ENCODE measurements at regions not wholly inside any gene's neighbourhood (a gene's known extent, or its start where the extent isn't known, plus 50 kb on each side); places are given as distances from the start of the nearest gene placed in this dataset.

DNA sequence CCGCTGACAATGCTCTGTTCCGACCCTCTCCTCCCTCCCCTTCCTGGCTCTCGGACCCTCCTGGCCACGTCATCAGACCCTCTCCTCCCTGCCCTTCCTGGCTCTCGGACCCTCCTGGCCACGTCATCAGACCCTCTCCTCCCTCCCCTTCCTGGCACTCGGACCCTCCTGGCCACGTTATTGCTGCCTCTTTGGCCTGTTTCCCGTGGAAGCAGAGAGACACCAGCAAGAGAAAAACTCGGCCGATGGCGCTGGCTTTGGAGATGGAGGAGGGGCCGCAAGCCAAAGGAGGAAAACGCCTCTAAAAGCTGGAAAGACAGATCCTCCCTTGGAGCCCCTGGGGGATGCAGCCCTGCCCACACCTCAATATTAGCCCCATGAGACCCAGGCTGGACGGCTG, 463.3 kb downstream of the BRD1 start:
- no peak overlapping the region for H3K4me3 ChIP-seq (replicated peaks; ENCODE audit: low read depth, low read length)
- H3K27me3 ChIP-seq (replicated peaks; ENCODE audit: control insufficient read depth, insufficient read depth, low read length) = no peaks in the 10 kb centered on the region
- TF ChIP-seq, protein P1, sequence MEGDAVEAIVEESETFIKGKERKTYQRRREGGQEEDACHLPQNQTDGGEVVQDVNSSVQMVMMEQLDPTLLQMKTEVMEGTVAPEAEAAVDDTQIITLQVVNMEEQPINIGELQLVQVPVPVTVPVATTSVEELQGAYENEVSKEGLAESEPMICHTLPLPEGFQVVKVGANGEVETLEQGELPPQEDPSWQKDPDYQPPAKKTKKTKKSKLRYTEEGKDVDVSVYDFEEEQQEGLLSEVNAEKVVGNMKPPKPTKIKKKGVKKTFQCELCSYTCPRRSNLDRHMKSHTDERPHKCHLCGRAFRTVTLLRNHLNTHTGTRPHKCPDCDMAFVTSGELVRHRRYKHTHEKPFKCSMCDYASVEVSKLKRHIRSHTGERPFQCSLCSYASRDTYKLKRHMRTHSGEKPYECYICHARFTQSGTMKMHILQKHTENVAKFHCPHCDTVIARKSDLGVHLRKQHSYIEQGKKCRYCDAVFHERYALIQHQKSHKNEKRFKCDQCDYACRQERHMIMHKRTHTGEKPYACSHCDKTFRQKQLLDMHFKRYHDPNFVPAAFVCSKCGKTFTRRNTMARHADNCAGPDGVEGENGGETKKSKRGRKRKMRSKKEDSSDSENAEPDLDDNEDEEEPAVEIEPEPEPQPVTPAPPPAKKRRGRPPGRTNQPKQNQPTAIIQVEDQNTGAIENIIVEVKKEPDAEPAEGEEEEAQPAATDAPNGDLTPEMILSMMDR (IDR thresholded peaks at IDR 0.05; ENCODE audit: insufficient read depth, low read length, poor library complexity, severe bottlenecking) = no peak
- no peak for DNase-seq (ENCODE audit: extremely low read depth, insufficient read length)
- H3K36me3 ChIP-seq (ENCODE audit: control insufficient read depth, insufficient read depth, low read length) = no peaks in the 10 kb centered on the region

DNA sequence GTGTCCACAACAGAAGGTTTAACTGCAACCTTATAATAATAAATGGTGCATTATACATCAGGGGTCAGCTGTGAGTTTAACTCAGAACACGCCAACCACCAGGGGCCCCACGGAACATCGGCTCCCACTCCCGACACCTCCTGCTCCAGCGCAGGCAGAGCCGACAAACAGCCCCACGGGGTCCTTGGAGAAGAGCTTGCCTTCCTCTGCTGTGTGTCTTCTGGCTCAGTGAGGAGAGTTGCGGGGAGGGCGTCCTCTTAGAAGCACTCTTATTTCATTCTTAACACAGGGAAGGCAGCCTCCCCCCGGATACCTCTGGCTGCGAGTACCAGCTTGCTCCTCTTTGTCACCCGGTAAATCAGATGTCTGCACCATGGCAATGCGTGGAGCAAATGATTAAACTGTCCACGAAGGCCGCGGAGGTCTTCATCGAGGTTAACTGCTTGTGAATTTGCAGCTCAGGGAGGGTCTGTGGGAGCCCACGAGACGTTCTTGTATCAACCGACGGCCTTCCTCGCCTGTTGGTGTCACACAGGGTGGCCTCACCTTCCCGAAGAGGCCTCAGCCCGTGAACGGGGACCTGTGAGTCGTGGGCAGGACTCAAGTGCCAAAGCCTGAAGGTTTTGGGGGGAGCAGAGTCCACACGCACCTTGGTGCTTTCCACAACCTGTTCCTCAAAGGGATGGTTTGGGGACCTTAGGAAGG, 464.0 kb downstream of the BRD1 start:
- Histone ChIP-seq H3K36me3 (ENCODE audit: control insufficient read depth, insufficient read depth, low read length) (no peaks in the 10 kb centered on the region), H3K4me3 (replicated peaks; ENCODE audit: low read depth, low read length) (no peak overlapping the region), H3K27me3 (replicated peaks; ENCODE audit: control insufficient read depth, insufficient read depth, low read length) (no peaks in the 10 kb centered on the region)
- no peak for DNase-seq (ENCODE audit: extremely low read depth, insufficient read length)
- TF ChIP-seq, protein P1 (IDR thresholded peaks at IDR 0.05; ENCODE audit: insufficient read depth, low read length, poor library complexity, severe bottlenecking) = no peak

DNA sequence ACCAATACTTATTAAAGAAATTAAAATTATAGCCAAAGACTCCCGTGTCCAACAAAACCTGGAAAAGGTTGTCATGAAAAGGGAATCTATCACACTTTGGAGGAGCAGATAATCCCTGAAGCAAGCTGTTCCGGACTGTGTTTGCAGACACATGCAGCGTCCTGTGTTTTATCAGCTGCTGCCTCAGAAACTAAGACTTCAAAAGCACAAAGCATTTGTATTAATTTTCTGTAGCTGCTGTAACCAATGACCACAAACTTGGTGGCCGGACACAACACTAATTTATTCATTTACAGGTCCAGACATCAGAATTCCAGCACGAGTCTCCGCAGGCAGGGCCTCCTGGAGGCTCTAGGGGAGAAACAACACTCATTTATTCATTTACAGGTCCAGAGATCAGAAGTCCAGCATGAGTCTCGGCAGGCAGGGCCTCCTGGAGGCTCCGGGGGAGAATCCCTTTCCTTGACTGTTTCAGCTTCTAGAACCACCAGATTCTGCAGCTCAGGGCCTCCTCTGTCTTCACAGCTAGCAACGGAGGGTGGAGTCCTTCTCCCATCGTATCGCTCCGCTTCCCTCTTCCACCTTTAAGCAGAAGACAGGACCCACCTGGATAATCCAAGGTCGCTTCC, 465.3 kb downstream of the BRD1 start:
- Histone ChIP-seq H3K36me3 (ENCODE audit: control insufficient read depth, insufficient read depth, low read length) (no peaks in the 10 kb centered on the region), H3K4me3 (replicated peaks; ENCODE audit: low read depth, low read length) (no peak overlapping the region), H3K27me3 (replicated peaks; ENCODE audit: control insufficient read depth, insufficient read depth, low read length) (no peaks in the 10 kb centered on the region)
- TF ChIP-seq, protein P1 (IDR thresholded peaks at IDR 0.05; ENCODE audit: insufficient read depth, low read length, poor library complexity, severe bottlenecking) = no peak
- DNase-seq (ENCODE audit: extremely low read depth, insufficient read length) = no peak

DNA sequence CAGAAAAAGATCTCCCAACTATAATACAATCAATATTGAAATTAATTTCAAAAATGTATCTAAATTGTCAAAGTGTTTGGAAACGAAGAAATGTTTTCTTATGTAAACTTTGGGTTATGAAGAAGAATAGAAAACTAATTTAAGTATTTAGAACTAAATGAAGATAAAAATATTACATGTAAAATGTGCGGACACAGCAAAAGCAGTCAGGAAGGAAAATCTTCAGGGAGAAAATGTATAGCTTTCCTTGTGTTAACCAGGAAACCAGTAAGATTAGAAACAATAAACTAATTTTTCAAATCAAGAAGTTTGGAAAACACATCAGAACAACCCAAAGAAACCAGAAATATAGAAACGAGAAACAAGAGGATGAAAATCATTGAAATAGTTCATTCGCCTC, 466.5 kb downstream of the BRD1 start:
- Histone ChIP-seq H3K36me3 (ENCODE audit: control insufficient read depth, insufficient read depth, low read length) (no peaks in the 10 kb centered on the region), H3K4me3 (replicated peaks; ENCODE audit: low read depth, low read length) (no peak overlapping the region), H3K27me3 (replicated peaks; ENCODE audit: control insufficient read depth, insufficient read depth, low read length) (no peaks in the 10 kb centered on the region)
- DNase-seq (ENCODE audit: extremely low read depth, insufficient read length) = no peak
- TF ChIP-seq, protein P1 (IDR thresholded peaks at IDR 0.05; ENCODE audit: insufficient read depth, low read length, poor library complexity, severe bottlenecking) = no peak

DNA sequence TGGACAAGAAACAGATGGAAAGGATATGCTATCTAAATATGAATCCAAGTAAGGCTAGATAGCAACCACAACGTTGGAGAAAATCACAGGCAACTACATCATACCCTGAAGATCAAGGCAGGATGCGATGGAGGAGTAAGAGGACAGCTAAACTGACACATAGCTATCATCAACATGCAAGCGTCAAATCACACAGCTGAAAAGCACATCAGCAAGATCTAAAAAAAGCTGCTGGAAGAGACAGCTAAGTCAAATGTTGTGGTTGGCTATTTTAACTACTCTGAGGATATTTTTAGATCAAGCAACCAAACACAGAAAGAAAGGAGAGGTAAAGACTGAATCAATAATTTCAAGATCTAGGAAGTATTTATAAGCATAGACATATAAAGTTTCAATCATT, 466.9 kb downstream of the BRD1 start:
- TF ChIP-seq, protein P1 (IDR thresholded peaks at IDR 0.05; ENCODE audit: insufficient read depth, low read length, poor library complexity, severe bottlenecking) = no peak
- no peak for DNase-seq (ENCODE audit: extremely low read depth, insufficient read length)
- no peaks in the 10 kb centered on the region for H3K27me3 ChIP-seq (replicated peaks; ENCODE audit: control insufficient read depth, insufficient read depth, low read length)
- H3K4me3 ChIP-seq (replicated peaks; ENCODE audit: low read depth, low read length) = no peak overlapping the region
- H3K36me3 ChIP-seq (ENCODE audit: control insufficient read depth, insufficient read depth, low read length) = no peaks in the 10 kb centered on the region
